ENCODE measurements at regions not wholly inside any gene's neighbourhood (a gene's known extent, or its start where the extent isn't known, plus 50 kb on each side); places are given as distances from the start of the nearest gene placed in this dataset.
"Not testable (repeated sequence)": the region's sequence is repeated elsewhere in the genome, so short reads cannot be mapped to it uniquely, and the experiment has no call there.

GRCh38 chr3:164927728-164928127 is 150.6 kb downstream of the SI start:
- no peak for DNase-seq

GRCh38 chr3:164918905-164919304 is 159.4 kb downstream of the SI start:
- DNase-seq = no peak

- DNase-seq = no peak
Measured at GRCh38 chr3:164912916-164913315, 165.4 kb downstream of the SI start.

GRCh38 chr3:164903820-164904451 is 174.4 kb downstream of the SI start:
- DNase-seq = no peak

- DNase-seq = no peak
Measured at GRCh38 chr3:164897342-164897741, 181.0 kb downstream of the SI start.

GRCh38 chr3:164890061-164890460 is 188.2 kb downstream of the SI start:
- no peak for DNase-seq

GRCh38 chr3:164883171-164883570 is 195.1 kb downstream of the SI start:
- DNase-seq = no peak

GRCh38 chr3:164879201-164879600 is 199.1 kb downstream of the SI start:
- DNase-seq = no peak

- no peak for DNase-seq
Measured at GRCh38 chr3:164864454-164864853, 213.8 kb downstream of the SI start.

- no peak for DNase-seq
Measured at GRCh38 chr3:164852866-164853265, 225.4 kb downstream of the SI start.

GRCh38 chr3:164851905-164852304 is 226.4 kb downstream of the SI start:
- no peak for DNase-seq

- no peak for DNase-seq
Measured at GRCh38 chr3:164851204-164851603, 227.1 kb downstream of the SI start.

- DNase-seq = no peak
Measured at GRCh38 chr3:164848923-164849322, 229.4 kb downstream of the SI start.

- no peak for DNase-seq
Measured at GRCh38 chr3:164845739-164846138, 232.6 kb downstream of the SI start.

GRCh38 chr3:164832216-164832615 is 246.1 kb downstream of the SI start:
- no peak for DNase-seq

GRCh38 chr3:164818318-164818717 is 260.0 kb downstream of the SI start:
- DNase-seq = no peak

- DNase-seq = no peak
Measured at GRCh38 chr3:164814106-164814505, 264.2 kb downstream of the SI start.

- DNase-seq = no peak
Measured at GRCh38 chr3:164812042-164812441, 266.3 kb downstream of the SI start.

GRCh38 chr3:164806188-164806587 is 272.1 kb downstream of the SI start:
- no peak for DNase-seq

GRCh38 chr3:164794099-164794498 is 284.2 kb downstream of the SI start:
- no peak for DNase-seq

GRCh38 chr3:164791263-164791662 is 287.0 kb downstream of the SI start:
- no peak for DNase-seq

- DNase-seq = not testable (repeated sequence)
Measured at GRCh38 chr3:164784407-164784806, 293.9 kb downstream of the SI start.

- DNase-seq = no peak
Measured at GRCh38 chr3:164781755-164782154, 296.5 kb downstream of the SI start.

- no peak for DNase-seq
Measured at GRCh38 chr3:164779816-164780215, 298.5 kb downstream of the SI start.

GRCh38 chr3:164752812-164753211 is 325.5 kb downstream of the SI start:
- no peak for DNase-seq

- no peak for DNase-seq
Measured at GRCh38 chr3:164748626-164749025, 329.7 kb downstream of the SI start.

Data from MV-4-11 (cell line).